ENCODE measurements at regions not wholly inside any gene's neighbourhood (a gene's known extent, or its start where the extent isn't known, plus 50 kb on each side); places are given as distances from the start of the nearest gene placed in this dataset.
A peak's percentile ranks its signal among the peaks of the same experiment; 100 is the strongest.
"Not testable (repeated sequence)": the region's sequence is repeated elsewhere in the genome, so short reads cannot be mapped to it uniquely, and the experiment has no call there.

- no peak for DNase-seq (ENCODE audit: low spot score)
Observed at GRCh38 chr6:169014211-169015197, 239.1 kb downstream of the THBS2 start.

GRCh38 chr6:169009628-169010027 is 244.0 kb downstream of the THBS2 start:
- DNase-seq (ENCODE audit: low spot score), result no peak

GRCh38 chr6:169008641-169009257 is 244.9 kb downstream of the THBS2 start:
- peak; percentile 1 for DNase-seq (ENCODE audit: low spot score)

- no peak for DNase-seq (ENCODE audit: low spot score)
Observed at GRCh38 chr6:169005166-169005565, 248.5 kb downstream of the THBS2 start.

- DNase-seq (ENCODE audit: low spot score), result no peak
Observed at GRCh38 chr6:169000022-169000421, 253.6 kb downstream of the THBS2 start.

GRCh38 chr6:168999392-168999791 is 254.3 kb downstream of the THBS2 start:
- DNase-seq (ENCODE audit: low spot score), result no peak

GRCh38 chr6:168996356-168996625 is 257.4 kb downstream of the THBS2 start:
- DNase-seq (ENCODE audit: low spot score), result no peak

- DNase-seq (ENCODE audit: low spot score), result no peak
Observed at GRCh38 chr6:168995526-168996355, 257.9 kb downstream of the THBS2 start.

- no peak for DNase-seq (ENCODE audit: low spot score)
Observed at GRCh38 chr6:168994956-168995355, 258.7 kb downstream of the THBS2 start.

- no peak for DNase-seq (ENCODE audit: low spot score)
Observed at GRCh38 chr6:168992446-168993144, 261.1 kb downstream of the THBS2 start.

- DNase-seq (ENCODE audit: low spot score), result not testable (repeated sequence)
Observed at GRCh38 chr6:168991695-168992094, 262.0 kb downstream of the THBS2 start.

GRCh38 chr6:168990019-168990751 is 263.5 kb downstream of the THBS2 start:
- DNase-seq (ENCODE audit: low spot score), result no peak

GRCh38 chr6:168989421-168989820 is 264.2 kb downstream of the THBS2 start:
- no peak for DNase-seq (ENCODE audit: low spot score)

- DNase-seq (ENCODE audit: low spot score), result no peak
Observed at GRCh38 chr6:168988801-168989200, 264.8 kb downstream of the THBS2 start.

- no peak for DNase-seq (ENCODE audit: low spot score)
Observed at GRCh38 chr6:168988280-168988679, 265.4 kb downstream of the THBS2 start.

GRCh38 chr6:168985705-168986104 is 267.9 kb downstream of the THBS2 start:
- no peak for DNase-seq (ENCODE audit: low spot score)

GRCh38 chr6:168983925-168984324 is 269.7 kb downstream of the THBS2 start:
- no peak for DNase-seq (ENCODE audit: low spot score)

- DNase-seq (ENCODE audit: low spot score), result no peak
Observed at GRCh38 chr6:168981187-168981586, 272.5 kb downstream of the THBS2 start.

- DNase-seq (ENCODE audit: low spot score), result no peak
Observed at GRCh38 chr6:168979254-168979653, 274.4 kb downstream of the THBS2 start.

GRCh38 chr6:168972128-168972527 is 281.5 kb downstream of the THBS2 start:
- DNase-seq (ENCODE audit: low spot score), result no peak

GRCh38 chr6:168971549-168971948 is 282.1 kb downstream of the THBS2 start:
- no peak for DNase-seq (ENCODE audit: low spot score)
